D721Med (cell line): ENCODE measurements at regions not wholly inside any gene's neighbourhood (a gene's known extent, or its start where the extent isn't known, plus 50 kb on each side); places are given as distances from the start of the nearest gene placed in this dataset.

Experiments
- DNase-seq: peaks from one replicate; pipeline ENCODE4 v3.0.0; 2011; ENCODE audit warnings: low spot score; ENCODE audit not compliant: insufficient read length
- FAIRE-seq: peaks from 2 replicates; lab custom pipeline; 2011; peaks lifted over from hg19 to GRCh38; lab: Jason Lieb, UNC
- TF ChIP-seq, protein P1 (sequence below): IDR thresholded peaks from 2 replicates; pipeline ENCODE4 v1.5.1; 2012; ENCODE audit warnings: mild to moderate bottlenecking, control low read depth; ENCODE audit not compliant: insufficient read depth; ENCODE audit errors: missing control alignments

GRCh38 chr15:29959384-29960137, 123.2 kb upstream of the GOLGA8J start:
- DNase-seq = no peak
- TF ChIP-seq, protein P1, sequence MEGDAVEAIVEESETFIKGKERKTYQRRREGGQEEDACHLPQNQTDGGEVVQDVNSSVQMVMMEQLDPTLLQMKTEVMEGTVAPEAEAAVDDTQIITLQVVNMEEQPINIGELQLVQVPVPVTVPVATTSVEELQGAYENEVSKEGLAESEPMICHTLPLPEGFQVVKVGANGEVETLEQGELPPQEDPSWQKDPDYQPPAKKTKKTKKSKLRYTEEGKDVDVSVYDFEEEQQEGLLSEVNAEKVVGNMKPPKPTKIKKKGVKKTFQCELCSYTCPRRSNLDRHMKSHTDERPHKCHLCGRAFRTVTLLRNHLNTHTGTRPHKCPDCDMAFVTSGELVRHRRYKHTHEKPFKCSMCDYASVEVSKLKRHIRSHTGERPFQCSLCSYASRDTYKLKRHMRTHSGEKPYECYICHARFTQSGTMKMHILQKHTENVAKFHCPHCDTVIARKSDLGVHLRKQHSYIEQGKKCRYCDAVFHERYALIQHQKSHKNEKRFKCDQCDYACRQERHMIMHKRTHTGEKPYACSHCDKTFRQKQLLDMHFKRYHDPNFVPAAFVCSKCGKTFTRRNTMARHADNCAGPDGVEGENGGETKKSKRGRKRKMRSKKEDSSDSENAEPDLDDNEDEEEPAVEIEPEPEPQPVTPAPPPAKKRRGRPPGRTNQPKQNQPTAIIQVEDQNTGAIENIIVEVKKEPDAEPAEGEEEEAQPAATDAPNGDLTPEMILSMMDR = no peak
- no peak for FAIRE-seq

- DNase-seq (no peak), FAIRE-seq (no peak)
- TF ChIP-seq, protein P1 = no peak
Observed at GRCh38 chr15:29952225-29952624, 130.0 kb upstream of the TJP1 start.

GRCh38 chr15:29945943-29946596, 123.8 kb upstream of the TJP1 start:
- TF ChIP-seq, protein P1 = no peak
- FAIRE-seq (no peak), DNase-seq (no peak)

- no peak for DNase-seq
- FAIRE-seq = no peak
- TF ChIP-seq, protein P1 = no peak
Observed at GRCh38 chr15:29944925-29945324, 122.7 kb upstream of the TJP1 start.

DNA sequence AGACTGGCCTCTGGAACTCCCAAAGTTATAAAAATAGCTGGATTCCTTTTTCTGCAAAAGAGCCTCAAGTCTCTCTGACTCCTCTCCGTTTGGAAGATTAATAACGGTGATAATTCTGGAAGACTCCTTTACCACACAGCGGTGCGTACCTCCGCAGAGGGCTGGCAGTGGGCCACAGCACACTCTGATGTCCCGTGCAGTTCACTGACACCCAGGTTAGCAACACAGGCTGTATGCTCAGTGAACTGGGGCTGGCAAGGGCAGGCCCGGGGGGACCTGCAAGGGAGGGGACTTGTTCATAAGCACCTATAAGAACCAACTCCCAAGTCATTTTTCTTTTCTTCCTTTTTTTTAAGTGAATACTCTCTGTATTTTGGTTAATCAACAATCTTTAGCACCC, 120.3 kb upstream of the TJP1 start:
- TF ChIP-seq, protein P1 = no peak
- DNase-seq = no peak
- FAIRE-seq = no peak

DNA sequence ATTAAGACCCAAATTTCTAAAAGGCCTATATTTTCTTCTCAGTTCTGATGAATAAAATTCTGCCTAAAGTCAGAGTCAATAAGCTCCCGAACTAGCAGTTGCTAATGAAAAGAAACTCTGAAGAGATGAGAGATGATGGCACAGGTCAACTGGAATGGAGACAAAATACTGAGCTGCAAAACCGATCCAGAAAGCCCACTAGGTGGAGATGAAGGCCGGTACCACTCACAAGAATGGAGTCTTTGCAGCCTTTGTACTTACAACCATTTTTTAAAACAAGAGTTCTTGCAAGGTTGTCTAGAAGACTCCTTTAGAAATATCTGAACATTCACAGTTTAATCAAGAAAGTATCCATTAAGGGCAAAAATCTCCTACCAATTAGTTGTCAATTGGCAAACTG, 119.9 kb upstream of the TJP1 start:
- TF ChIP-seq, protein P1 = no peak
- DNase-seq = no peak
- no peak for FAIRE-seq

GRCh38 chr15:29939404-29939803, 117.1 kb upstream of the TJP1 start:
- no peak for FAIRE-seq
- TF ChIP-seq, protein P1 = no peak
- DNase-seq = no peak
